Omental fat pad (tissue), 3 donors: ENCODE measurements at regions not wholly inside any gene's neighbourhood (a gene's known extent, or its start where the extent isn't known, plus 50 kb on each side); places are given as distances from the start of the nearest gene placed in this dataset.

Experiments
- ATAC-seq: fragments of 150-250 bp; one replicate; pipeline ENCODE4 v1.9.1; 2016; ENCODE audit warnings: mild to moderate bottlenecking, moderate library complexity; ENCODE audit not compliant: low FRiP score
- DNase-seq: peaks from one replicate; pipeline ENCODE4 v3.0.0-alpha.2; 2019; ENCODE audit warnings: low spot score
- TF ChIP-seq, protein P1 (sequence below), 3 donors: fragments of 450-650 bp; IDR thresholded peaks; one replicate each; pipeline ENCODE4 v1.5.1; 2016 to 2017; ENCODE audit warnings: antibody characterized with exemption in 3 of 3, mild to moderate bottlenecking in 3 of 3, moderate library complexity in 2 of 3

DNA sequence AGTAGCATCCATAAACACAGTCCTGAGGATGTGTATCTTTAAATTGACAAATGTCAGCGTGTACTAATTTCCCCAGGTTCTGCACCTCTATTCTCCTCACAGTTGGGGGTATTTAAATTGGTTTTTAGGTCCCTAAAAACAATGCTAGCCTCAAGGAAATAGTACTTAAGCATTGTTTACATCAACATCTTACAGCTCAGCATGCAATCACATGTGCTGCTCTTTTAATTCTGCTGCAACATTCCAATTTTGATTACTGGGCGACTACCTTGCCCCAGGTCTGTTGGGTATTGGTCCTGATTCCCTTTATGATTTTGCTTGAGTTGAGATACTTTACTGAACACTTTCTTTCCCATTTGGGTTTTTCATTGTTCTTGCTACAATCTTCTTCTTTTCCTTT is 616.6 kb downstream of the CCER1 start:
- DNase-seq (no peak), ATAC-seq (no peak)
- TF ChIP-seq, protein P1, sequence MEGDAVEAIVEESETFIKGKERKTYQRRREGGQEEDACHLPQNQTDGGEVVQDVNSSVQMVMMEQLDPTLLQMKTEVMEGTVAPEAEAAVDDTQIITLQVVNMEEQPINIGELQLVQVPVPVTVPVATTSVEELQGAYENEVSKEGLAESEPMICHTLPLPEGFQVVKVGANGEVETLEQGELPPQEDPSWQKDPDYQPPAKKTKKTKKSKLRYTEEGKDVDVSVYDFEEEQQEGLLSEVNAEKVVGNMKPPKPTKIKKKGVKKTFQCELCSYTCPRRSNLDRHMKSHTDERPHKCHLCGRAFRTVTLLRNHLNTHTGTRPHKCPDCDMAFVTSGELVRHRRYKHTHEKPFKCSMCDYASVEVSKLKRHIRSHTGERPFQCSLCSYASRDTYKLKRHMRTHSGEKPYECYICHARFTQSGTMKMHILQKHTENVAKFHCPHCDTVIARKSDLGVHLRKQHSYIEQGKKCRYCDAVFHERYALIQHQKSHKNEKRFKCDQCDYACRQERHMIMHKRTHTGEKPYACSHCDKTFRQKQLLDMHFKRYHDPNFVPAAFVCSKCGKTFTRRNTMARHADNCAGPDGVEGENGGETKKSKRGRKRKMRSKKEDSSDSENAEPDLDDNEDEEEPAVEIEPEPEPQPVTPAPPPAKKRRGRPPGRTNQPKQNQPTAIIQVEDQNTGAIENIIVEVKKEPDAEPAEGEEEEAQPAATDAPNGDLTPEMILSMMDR (IDR thresholded peaks at IDR 0.05): no peak

DNA sequence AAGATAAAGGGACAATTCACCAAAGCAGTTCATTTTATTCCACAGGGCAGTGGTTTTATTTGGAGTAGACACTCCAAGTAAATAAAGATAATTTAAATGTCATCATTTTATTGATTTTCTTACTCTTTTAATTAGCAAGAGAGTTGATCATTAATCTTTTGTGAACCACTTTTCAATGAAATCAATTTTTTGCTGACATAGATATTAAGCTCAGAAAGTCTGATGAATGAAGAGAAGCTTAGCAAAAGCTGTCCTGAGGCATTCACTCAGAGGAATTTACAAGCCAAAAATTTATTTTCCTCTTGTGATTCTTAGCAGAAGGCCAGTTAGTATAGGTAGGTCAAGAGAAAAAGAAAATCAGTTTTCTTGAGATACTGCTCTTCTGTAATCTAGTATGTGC is 618.0 kb downstream of the CCER1 start:
- DNase-seq (no peak), ATAC-seq (no peak)
- TF ChIP-seq, protein P1 (IDR thresholded peaks at IDR 0.05): no peak

DNA sequence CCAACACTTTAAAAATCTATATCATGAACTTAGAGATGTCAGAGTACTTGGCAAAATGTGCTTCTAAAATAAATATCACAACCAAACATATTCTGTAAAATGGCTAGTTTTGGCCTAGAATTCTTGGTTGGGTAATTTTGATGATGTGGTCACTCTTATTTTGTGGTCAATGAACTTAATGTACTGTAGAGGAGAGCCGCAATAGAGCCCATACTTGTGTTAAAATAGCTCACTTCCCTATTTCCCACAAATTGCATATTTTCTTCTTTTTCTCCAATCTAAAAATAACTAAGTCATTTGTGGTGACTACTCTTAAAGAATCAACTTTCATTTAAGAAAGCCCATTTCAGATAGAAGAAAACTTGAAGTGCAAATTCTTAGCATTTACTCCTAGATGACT is 619.4 kb downstream of the CCER1 start:
- no peak for ATAC-seq
- TF ChIP-seq, protein P1 (IDR thresholded peaks at IDR 0.05): no peak
- DNase-seq: no peak

DNA sequence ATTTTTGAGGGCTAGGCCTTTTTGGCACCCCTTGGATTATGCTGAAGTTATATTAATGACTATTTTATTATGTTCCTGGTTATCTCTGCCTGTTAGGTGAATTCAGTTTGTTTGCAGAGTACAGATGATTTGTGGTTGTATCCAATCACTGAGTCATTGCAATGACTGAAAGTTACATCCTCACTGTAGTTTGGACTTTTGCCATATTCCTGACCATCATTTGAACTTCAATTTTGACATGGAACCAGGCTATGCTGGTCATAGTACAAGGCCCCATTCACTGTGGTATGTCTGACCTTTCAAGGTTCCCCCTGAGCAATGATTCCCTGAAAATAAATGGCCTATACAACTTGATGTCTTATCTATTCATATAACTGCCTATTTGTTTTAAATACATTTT is 621.0 kb downstream of the CCER1 start:
- TF ChIP-seq, protein P1 (IDR thresholded peaks at IDR 0.05): no peak
- ATAC-seq: no peak
- DNase-seq: no peak

DNA sequence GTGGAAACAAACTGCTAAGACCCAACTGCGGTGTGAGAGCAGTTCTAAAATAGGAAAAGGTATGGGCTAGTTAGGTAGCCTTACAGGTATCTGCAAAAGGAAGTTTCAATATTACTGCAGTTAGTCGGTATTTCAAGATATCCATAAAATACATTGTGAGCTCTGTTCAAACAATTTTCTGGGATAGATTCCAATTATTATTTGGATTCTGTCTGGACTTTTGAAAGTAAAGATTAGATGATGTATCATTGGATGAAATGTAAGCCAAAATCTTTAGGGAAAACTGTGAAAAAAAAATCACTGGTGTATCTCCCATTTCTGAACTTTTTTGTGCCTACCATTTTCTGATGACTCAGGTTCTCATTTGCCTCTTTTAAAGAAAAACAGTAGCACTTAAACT is 621.6 kb downstream of the CCER1 start:
- DNase-seq (no peak), ATAC-seq (no peak)
- TF ChIP-seq, protein P1 (IDR thresholded peaks at IDR 0.05): no peak

DNA sequence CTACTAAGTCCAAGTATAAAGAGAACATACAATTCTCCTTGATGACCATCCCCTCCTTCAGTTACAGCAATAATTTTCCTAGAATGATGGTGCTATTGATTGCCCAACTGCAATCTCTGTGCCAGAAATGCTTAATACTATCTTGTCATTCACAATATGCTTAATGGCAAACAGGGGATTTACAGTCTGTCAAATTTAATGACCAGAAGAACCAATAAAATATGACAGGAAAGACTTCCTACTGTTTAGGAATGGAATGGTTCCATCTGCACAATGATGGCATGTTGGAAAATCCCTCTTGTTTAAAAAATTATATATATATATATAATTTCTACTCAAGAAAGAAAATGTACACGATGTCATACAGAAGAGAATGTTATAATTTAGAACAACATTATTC is 623.2 kb downstream of the CCER1 start:
- ATAC-seq (no peak), DNase-seq (no peak)
- TF ChIP-seq, protein P1 (IDR thresholded peaks at IDR 0.05): no peak

DNA sequence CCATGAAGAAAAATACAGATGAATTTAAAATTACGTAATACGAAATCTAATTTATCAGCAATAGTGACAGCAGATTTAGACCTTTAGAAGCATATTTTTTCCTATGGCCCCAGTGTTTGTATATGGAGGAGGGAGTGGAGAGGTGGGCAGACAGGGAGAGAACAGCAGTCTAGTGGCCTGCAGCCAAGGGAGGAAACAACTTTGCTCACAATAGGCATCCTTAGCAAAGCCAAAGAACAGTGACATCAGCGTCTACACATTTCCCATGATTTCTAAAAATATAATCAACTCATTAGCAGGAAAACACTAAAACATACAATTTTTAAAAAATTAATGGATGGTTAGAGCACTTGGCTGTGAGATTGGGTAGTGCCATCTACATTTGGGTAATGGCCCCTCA is 622.6 kb upstream of the ATP2B1 start:
- no peak for DNase-seq
- ATAC-seq: no peak
- TF ChIP-seq, protein P1 (IDR thresholded peaks at IDR 0.05): no peak
